H7 (cell line): ENCODE measurements at regions not wholly inside any gene's neighbourhood (a gene's known extent, or its start where the extent isn't known, plus 50 kb on each side); places are given as distances from the start of the nearest gene placed in this dataset.

Experiments
- DNase-seq: peaks from one replicate; pipeline ENCODE4 v3.0.0; 2012
- H3K27me3 ChIP-seq: 2 replicates; pipeline ENCODE4 v1.6.0; 2011; ENCODE audit warnings: mild to moderate bottlenecking, low read length; ENCODE audit not compliant: control insufficient read depth, insufficient read depth
- H3K36me3 ChIP-seq: replicated peaks from 2 replicates; pipeline ENCODE4 v1.5.1; 2011; ENCODE audit warnings: low read length; ENCODE audit not compliant: control insufficient read depth, insufficient read depth
- H3K4me3 ChIP-seq: 2 replicates; pipeline ENCODE4 v1.5.1; 2011; ENCODE audit warnings: low read depth, mild to moderate bottlenecking, control low read depth, low read length, moderate library complexity; ENCODE audit not compliant: insufficient read depth

- no peaks in the 10 kb centered on the region for H3K36me3 ChIP-seq
- H3K27me3 ChIP-seq, result no peaks in the 10 kb centered on the region
- no peak for DNase-seq
- no peak overlapping the region for H3K4me3 ChIP-seq
These were observed 1065.9 kb upstream of the RBFOX1 start for GRCh38 chr16:6266703-6267102.

- no peak for DNase-seq
- Histone ChIP-seq H3K36me3 (no peaks in the 10 kb centered on the region), H3K4me3 (no peak overlapping the region), H3K27me3 (no peaks in the 10 kb centered on the region)
These were observed 1066.7 kb upstream of the RBFOX1 start for GRCh38 chr16:6265968-6266367.

GRCh38 chr16:6258056-6258455, 1074.6 kb upstream of the RBFOX1 start:
- Histone ChIP-seq H3K36me3 (no peaks in the 10 kb centered on the region), H3K27me3 (no peaks in the 10 kb centered on the region), H3K4me3 (no peak overlapping the region)
- DNase-seq, result no peak

GRCh38 chr16:6252541-6252940, 1080.1 kb upstream of the RBFOX1 start:
- no peak for DNase-seq
- Histone ChIP-seq H3K4me3 (no peak overlapping the region), H3K36me3 (no peaks in the 10 kb centered on the region), H3K27me3 (no peaks in the 10 kb centered on the region)

GRCh38 chr16:6250511-6250910, 1082.1 kb upstream of the RBFOX1 start:
- H3K36me3 ChIP-seq, result no peaks in the 10 kb centered on the region
- DNase-seq, result no peak
- H3K4me3 ChIP-seq, result no peak overlapping the region
- no peaks in the 10 kb centered on the region for H3K27me3 ChIP-seq

GRCh38 chr16:6249863-6250262, 1082.8 kb upstream of the RBFOX1 start:
- no peak for DNase-seq
- Histone ChIP-seq H3K36me3 (no peaks in the 10 kb centered on the region), H3K4me3 (no peak overlapping the region), H3K27me3 (no peaks in the 10 kb centered on the region)

GRCh38 chr16:6248199-6248598, 1084.4 kb upstream of the RBFOX1 start:
- Histone ChIP-seq H3K36me3 (no peaks in the 10 kb centered on the region), H3K27me3 (no peaks in the 10 kb centered on the region), H3K4me3 (no peak overlapping the region)
- DNase-seq, result no peak

GRCh38 chr16:6247775-6248174, 1084.9 kb upstream of the RBFOX1 start:
- Histone ChIP-seq H3K36me3 (no peaks in the 10 kb centered on the region), H3K27me3 (no peaks in the 10 kb centered on the region), H3K4me3 (no peak overlapping the region)
- no peak for DNase-seq

GRCh38 chr16:6247150-6247549, 1085.5 kb upstream of the RBFOX1 start:
- Histone ChIP-seq H3K36me3 (no peaks in the 10 kb centered on the region), H3K27me3 (no peaks in the 10 kb centered on the region), H3K4me3 (no peak overlapping the region)
- DNase-seq, result no peak

GRCh38 chr16:6246266-6246665, 1086.4 kb upstream of the RBFOX1 start:
- H3K36me3 ChIP-seq, result no peaks in the 10 kb centered on the region
- DNase-seq, result no peak
- no peak overlapping the region for H3K4me3 ChIP-seq

GRCh38 chr16:6232056-6232455, 1100.6 kb upstream of the RBFOX1 start:
- no peaks in the 10 kb centered on the region for H3K36me3 ChIP-seq
- DNase-seq, result no peak
- no peak overlapping the region for H3K4me3 ChIP-seq
- H3K27me3 ChIP-seq, result no peaks in the 10 kb centered on the region

More at GRCh38 chr16:6246266-6246665, 1086.4 kb upstream of the RBFOX1 start:
- no peaks in the 10 kb centered on the region for H3K27me3 ChIP-seq

GRCh38 chr16:6231398-6231797, 1101.2 kb upstream of the RBFOX1 start:
- Histone ChIP-seq H3K27me3 (no peaks in the 10 kb centered on the region), H3K4me3 (no peak overlapping the region), H3K36me3 (no peaks in the 10 kb centered on the region)
- no peak for DNase-seq

GRCh38 chr16:6229186-6229585, 1103.5 kb upstream of the RBFOX1 start:
- no peaks in the 10 kb centered on the region for H3K36me3 ChIP-seq
- no peak overlapping the region for H3K4me3 ChIP-seq
- no peaks in the 10 kb centered on the region for H3K27me3 ChIP-seq
- DNase-seq, result no peak

- H3K27me3 ChIP-seq, result no peaks in the 10 kb centered on the region
- no peak overlapping the region for H3K4me3 ChIP-seq
- DNase-seq, result no peak
- no peaks in the 10 kb centered on the region for H3K36me3 ChIP-seq
These were observed 1113.8 kb upstream of the RBFOX1 start for GRCh38 chr16:6218855-6219254.

- Histone ChIP-seq H3K36me3 (no peaks in the 10 kb centered on the region), H3K4me3 (no peak overlapping the region), H3K27me3 (no peaks in the 10 kb centered on the region)
- no peak for DNase-seq
These were observed 1115.8 kb upstream of the RBFOX1 start for GRCh38 chr16:6216836-6217235.

GRCh38 chr16:6211644-6212043, 1114.0 kb upstream of the EEF2KMT start:
- no peak for DNase-seq

More at GRCh38 chr16:6211644-6212043, 1114.0 kb upstream of the EEF2KMT start:
- Histone ChIP-seq H3K4me3 (no peak overlapping the region), H3K27me3 (no peaks in the 10 kb centered on the region), H3K36me3 (no peaks in the 10 kb centered on the region)
